Muscle of back (tissue), 3 donors: ENCODE measurements at regions not wholly inside any gene's neighbourhood (a gene's known extent, or its start where the extent isn't known, plus 50 kb on each side); places are given as distances from the start of the nearest gene placed in this dataset.
A peak's percentile ranks its signal among the peaks of the same experiment; 100 is the strongest.

Experiments used
- DNase-seq, 3 donors: peaks; one replicate each; pipeline versions ENCODE4 v3.0.0 to v3.0.0-alpha.2; 2013

DNA sequence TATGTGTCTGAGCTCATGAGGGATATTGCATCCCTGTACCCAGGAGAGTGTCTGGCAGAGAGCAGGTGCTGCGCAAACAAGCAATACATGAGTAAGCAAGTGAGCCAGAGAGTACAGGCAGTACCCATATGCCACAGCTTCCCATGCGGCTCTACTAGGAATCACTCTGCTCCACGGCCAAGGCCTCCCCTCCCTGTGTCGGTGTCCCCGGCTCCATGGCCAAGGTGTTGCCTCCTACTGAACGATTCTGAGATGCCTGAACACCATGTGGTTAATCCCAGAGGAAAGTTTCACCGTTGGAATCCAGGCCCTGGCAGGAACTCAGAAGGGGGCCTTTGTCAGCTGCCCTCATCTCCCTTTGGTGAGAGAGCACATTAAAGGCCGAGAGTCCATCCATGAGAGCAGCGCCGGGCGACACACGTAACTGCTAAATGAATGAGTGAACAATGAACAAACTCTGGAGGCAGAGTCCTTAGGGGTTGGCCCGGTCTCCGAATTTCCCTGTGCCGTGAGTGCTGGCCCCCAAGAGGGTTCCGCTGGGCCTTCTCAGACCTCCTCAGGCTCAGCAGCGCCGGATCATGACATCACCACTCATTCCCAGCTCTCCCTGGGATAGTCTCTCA lies 136.0 kb upstream of the FAM20C start:
- no peak for DNase-seq

DNA sequence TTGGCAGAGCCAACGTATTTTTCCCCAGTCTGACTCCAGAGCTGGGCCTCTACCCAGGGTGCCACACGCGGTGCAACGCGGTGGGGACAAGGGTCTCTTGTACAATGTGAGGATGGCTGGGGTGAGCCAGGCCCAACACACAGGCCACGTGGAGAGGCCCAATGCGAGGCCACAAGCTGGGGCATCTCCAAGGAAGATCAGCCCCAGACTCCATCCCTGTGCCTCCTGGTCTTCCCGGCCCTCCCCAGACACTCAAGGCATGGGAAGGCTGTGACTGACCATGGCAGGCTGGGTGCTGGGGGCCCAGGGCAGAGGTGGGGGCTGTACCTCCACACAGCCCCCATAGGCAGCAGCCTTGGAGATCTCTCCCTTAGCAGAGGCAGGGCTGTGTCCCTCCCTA lies 135.3 kb upstream of the FAM20C start:
- no peak for DNase-seq

DNA sequence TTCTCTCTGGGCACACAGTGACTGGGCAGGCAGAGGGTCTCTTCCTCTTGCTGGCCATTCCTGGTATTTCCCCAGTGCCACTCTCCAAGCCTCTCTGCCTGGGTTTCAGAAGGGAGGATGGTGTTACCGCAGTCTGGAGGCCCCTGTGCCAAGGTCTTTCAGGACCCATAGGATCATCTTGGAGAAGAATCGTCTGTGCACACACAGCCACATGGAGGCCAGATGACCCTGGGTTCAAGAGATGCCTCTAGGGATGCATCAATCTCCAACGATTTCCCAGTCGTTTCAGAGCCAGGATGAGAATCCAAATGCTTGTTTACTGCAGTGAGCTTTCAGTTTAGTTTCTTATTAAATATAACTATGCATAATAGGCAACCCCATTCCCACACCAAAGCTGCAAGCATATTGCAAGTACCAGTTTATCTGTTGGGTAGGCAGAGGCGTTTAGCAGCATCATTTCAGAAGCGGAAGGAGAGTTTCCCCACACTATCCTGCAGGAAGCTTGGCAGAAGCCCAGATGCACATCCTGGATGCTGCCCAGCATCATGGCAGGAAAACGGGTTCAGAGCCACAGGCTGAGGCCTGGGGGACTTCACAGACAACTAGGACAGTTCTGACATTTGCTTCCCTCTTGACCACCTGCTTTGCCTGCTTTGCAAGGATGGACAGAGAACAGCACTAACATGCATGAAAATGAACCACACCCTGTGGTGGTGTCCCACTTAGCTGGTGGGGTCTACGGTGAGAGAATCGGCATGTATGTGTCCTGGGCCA lies 134.7 kb upstream of the FAM20C start:
- peak in 1 of 3 donors; percentile 30 for DNase-seq

DNA sequence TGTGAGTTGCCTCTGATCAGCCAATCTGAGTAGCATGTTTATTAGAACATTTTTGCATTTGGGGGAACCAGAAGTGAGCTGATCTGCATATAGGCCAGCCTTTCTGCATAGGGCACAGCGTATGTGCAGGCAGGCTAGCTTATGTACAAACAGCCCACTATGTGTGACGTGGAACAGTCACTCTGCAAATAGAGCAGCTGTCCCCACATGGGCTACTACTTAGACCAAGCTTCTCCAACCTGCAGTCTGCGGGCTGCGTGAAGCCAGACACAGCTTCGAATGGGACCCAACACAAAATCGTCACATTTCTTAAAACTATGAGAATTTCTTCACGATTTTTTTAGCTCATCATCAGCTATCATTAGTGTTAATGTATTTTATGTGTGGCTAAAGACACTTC lies 134.1 kb upstream of the FAM20C start:
- no peak for DNase-seq

DNA sequence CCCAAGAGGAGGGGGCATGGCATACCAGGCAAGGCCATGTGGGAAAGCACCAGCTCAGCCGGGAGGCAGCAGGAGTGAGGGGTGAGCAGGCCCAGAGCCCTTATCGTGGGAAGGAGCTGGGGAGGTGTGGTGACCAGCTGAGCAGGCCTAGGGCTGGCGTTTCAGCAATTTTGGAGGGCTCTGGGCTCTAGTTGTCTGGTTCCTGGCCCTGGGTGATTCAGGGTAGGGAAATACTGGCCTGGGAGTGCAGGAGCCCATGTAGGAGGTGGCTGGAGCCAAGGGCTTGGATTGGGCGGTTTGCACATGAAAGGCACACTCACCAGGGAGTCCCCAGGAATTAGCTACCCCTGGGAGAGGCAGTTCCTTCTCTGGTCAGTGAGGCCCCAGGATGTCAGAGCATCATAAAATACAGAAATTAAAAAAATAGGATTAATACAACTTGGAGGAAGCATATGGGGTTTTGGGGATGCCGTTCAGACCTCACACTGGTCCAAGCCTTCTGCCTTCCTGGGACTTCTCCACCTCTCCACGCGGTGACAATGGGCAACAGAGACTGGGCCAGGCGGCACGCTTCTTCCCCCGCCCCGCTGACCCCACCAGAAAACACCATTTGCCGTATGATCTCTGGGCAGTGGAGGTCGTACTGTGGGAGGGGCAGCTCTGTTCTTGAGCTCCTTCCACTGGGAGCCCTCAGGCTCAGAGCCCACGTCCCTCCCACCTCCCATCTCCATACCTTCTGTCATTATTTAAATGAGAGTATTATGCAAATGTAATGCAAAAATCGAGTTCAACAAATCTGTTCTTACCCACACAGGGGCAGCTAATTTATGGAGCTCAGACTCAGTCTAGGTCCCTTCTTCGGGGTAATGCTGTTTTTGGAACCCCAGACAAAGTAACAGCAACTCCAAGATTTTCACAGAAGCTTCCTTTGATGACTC lies 133.0 kb upstream of the FAM20C start:
- no peak for DNase-seq

DNA sequence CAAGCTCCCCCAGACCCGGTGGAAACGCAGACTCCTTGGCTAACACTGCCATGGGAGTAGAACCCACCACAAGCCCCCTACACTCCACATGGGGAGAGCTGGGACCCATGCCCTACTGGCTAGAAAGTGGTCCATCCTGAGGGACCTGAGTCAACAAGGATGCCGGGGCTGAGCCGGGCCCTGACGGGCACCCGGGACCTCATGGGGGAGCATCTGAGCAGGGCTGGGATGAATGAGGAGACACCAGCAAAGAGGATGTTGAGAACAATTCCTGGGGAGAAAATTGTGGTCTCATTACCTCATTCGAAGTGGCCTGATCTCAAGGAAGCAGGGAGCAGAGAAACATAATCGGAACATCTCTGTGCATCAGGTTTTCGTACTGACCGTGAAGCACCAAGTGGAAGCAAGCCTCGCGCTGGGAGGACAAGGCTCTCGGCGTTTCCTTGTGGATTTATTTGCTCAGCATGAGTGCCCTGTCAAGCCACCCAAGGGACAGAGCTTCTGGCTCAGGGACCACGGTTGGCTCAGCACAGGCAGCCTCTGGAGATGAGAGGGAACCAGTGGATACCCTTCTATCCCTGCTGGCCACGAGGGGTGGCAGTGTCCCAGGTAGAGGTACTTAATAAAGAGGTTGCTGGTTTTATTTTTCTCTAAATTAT lies 132.2 kb upstream of the FAM20C start:
- no peak for DNase-seq

DNA sequence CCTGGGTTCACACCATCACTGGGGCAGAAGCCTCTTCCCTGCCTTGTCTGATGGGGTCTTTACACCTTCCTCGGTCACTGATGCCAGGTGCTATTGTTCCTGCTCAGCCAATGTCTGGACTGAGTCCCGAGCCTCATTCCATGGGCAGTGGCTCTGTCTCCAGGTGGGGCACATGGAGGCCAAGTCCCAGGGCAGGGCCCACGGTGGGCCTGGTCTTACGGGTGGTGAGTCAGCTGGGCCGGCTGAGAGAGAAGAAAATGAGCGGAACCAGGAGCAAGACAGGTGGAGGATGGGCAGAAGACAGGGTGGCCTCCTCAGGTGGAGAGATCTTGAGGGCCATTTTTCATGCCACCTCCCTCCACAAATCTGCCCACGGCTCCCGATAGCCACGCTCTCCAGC lies 131.7 kb upstream of the FAM20C start:
- DNase-seq, result no peak

DNA sequence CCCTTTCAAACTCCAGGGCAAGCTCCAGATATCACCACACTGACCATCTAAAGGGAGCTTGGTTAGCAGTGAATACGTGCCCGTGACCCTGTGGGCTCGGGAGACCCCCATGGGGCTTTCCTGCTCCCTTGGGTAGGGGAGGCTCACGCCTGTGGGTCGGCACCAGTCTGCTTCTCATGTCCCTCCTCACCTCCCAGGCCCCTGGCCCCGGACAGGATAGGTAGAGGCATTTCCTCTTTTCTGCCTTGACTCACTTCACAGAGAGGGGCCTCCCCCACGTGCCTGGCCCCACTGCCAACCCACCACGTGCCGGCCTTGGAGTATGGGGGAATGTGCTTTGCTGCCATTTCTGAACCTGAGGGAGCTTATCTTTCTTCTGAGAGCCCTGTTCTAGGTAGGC lies 131.3 kb upstream of the FAM20C start:
- DNase-seq, result no peak

DNA sequence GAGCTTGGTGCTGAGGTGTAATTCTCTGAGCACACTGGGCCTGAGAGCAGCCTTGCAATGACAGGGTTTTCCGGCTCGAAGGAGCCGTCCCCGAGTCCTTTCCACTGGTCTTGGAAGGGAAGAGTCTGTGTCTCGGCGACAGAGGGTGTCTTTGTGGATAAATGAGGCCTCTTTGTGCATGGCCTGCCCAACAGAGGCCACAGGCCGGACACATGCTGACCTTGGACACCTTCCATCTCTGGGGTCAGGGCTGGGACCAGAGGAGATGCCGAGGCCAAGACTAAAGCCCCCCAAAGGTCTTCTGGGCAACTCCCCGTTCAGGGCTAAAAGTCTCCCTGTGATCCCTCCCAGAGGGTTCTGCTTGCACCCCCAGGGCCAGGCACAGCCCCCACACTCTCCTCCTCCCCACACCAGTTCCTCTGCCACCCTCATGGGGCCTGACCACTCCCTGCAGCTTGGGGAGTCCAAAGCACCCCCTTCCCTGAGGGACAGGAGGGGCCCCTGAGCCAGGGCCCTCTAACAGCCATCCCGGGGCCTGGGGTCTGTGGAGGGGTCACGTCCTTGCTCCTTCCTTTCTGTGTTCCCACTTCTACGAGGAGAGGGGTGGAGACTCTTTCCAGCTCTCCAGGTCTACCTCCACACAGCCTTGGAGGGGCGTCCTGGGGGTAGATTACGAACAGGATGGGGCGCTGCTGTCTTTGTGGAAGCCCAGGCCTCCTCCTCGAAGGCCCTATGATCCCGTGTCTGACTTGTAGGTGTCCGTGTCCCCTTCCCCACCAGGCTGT lies 130.6 kb upstream of the FAM20C start:
- no peak for DNase-seq

DNA sequence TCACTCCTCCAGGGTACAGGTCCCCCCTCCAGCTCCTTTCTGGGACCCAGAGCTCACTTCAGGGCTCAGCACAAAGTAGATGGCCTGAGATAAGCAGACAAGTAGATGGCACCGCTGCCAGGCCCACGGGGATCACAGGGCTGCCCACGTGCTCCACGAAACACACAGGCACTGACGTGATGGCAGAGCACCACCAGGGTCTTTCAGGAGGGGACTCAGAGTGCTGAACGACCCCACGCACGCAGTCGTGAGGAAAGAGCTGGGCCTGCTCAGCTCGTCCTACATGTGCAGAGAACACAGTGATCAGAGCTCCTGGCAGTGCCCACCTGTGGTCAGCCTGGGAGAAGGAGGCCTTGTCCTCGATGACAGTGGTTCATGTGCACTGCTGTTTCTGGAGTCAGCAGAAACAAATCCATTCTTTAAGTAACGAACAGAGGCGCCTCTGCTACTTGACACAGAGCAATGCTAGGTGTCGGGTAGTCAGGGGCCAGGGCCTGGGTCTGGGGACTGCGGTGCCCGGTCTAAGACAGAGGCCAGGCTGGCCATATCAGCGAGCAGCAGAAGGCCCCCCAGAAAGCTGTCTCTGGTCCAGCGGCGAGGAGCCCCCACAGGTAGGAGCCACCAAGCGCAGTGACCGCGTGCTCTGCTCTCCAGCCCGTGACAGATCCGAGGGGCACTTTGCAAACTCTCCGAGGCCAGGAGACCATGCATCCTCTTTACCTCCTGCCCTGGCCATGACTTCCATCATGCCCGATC lies 129.8 kb upstream of the FAM20C start:
- DNase-seq, result no peak

DNA sequence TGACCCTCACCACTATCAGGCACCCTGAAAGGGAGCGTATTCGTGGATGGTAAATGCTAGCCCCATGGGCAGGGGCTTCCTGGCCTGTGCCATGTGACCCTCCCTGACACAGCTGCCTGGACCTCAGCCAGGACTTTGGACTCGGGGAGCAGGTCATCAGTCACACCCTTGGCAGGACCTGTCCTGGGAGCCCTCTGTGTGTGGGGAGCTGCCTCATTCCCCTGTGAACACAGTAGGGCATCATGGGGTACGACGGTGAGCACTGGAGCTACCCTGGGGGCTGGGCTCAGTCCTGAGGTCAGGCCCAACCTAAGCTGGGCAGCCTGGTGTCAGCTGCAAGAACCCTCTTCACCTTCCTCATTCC lies 129.3 kb upstream of the FAM20C start:
- no peak for DNase-seq

DNA sequence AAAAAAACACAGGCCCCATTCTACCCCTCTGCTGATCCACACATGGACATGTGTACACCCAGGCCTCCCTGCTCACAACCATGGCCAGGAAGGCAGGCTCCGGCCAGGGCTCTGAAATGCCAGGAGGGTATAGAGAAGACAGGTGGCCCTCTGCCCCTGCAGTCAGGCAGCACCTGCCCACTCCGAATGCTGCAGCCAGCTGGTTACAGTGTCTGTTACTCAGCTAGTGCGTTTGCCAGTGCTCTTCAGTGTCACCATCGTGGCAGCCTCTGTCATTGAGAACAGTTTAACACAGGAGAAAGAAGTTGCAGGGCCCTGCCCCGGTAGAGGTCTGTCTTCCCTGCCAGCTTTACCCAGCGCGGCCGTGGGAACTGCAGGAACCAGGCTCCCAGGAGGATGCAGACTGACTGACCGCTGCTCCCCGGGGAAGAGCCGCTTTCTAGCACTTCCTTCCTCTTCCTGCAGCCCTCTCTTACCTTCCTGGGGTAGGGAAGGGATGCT lies 128.8 kb upstream of the FAM20C start:
- DNase-seq, result no peak

DNA sequence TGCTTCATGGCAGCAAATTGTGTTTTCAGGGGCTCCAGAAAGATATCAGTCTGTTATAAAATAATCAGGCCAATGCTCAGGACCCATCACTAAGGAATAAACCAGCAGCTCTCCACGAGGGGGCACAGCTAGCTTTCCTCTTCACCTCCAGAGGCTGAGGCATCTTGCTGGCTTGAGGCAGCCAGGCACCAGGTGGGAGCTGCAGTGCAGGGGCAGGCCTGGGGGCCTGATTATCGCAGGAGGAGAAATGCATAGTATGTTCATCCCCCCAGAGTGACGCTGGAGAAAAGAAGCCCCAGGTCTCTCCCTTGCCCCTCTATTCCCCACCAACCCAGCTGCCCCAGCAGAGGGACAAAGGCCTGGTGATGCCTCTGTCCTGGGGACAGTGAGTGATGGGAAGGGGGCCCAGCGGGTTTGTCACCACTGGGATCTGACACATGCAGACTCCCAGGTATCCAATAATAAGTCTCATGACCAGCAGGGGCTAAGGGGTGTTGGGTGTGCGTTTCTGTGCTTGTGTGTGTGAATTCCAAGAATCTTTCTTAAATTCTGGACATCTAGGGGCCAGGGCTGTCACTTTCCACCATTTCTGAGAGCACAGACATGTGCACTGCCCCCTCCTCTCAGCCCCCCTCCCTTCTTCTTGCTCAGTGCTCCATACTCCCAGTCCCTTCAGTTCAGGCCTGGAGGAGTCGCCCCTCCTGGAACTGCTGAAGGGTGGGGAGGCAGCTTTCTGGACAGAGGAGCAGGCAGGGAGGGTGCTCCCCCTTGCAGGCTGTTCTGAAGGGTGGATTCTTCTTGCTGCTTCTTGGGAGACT lies 128.1 kb upstream of the FAM20C start:
- DNase-seq, result peak; percentile 63 to 85 (median 71)

DNA sequence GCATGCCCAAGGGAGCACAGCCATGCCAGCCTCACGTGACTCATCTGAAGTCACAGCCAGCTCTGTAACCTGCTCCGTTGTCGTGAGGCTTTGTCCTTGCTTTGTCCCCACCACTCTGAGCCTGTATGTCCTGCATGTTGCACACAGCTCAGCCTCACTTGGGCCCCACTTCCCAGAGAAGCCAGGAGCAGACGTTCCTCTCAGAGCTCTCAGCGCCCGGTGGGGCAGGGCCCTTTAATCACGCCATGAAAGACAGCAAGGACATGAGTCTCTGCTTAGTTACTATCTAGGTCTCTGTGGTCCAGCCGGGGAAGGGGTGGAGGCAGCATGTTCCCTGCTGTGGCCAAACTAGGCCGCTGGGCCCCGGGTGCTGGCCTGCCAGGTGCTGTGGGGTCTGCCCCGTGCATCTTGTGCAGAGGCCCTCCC lies 127.4 kb upstream of the FAM20C start:
- DNase-seq, result peak in 1 of 3 donors; percentile 44

DNA sequence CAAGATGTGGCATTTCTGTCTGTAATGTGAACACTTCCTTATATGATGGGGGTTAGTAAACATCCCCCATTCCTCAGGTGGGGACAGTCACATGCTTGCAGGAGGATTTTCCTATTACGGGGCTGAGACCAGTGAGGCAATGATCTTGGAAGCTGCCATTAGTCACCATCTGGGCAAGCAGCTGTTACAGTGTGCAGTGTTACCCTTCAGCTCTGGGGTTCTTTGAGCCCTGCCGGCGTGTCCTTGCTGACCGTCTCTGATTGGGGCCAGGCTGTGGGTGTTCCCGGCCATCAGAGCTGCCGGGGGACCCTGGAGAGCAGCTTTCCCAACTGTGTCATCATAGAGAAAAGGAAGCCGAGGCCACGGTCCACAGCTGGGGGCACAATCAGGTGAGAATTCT lies 126.8 kb upstream of the FAM20C start:
- peak in 1 of 3 donors; percentile 39 for DNase-seq

DNA sequence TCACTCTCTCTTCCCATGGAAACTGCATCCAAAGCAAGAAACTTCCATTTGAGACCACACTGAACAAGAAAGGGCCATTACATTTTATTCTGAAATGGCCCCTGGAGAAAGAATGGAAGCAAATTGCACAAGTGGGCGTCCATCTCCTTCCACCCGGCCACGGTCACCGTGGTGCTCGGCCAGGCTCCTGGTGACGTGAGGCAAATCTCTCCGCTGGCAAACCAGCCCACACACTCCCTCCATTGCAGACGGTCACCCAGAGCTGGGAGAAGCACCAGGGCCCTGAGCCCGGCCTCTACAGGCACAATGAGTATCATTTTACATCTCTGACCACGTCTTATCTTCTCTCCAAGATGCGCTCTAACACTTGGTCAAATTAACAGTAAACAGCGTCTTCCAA lies 126.1 kb upstream of the FAM20C start:
- no peak for DNase-seq

DNA sequence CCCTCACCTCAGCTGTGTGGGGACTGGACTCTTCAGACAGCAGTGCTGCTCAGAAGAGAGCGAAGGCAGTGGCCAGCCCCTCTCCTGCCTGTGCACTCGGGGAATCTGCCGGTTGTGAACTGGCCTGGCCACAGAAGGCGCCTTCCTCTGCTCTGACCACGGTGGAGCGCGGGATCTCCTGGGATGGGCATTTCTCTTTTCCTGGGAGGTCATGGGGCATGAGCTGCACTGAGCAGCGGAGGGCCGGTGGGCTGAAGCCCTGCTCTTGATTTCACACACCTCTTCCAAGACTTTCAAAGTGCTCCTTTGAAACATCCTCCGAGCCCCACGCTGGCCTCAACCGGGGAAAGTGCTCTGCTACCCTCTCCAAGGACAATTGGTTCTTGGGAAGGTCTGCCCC lies 125.6 kb upstream of the FAM20C start:
- no peak for DNase-seq

DNA sequence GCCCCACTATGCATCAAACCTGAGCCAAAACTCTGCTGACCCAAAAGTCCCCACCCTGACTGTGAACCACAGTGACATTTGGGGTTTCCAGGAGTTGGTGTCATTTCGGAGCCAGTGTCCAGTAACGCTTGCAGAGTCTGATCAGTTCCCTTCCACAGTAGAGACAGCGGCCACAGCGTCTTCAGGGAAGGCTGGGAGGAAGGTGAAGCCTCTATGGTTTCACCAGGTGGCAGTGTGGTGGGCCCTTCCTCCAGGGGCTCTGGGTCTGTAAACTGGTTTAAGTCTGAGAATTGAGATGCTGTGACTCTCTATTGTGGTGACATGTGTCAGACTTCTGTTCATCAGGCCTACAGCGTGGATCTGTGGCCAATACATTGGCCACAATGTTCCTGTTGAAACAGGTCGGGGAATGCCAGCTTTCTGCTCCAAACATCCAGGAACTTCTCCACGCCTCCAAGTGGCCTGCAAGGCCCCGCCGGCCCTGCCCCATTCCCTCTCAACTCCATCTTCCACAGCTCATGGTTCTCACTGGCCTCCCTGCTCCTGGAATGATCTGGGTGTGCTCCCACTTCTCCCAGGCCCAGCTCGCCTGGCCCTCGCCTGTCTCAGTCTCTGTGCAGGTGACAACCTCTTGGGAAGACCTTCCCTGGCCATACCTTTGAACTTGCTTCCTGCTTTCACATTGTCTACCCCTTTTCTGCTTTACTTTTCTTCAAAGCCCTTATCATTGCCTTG lies 124.5 kb upstream of the FAM20C start:
- no peak for DNase-seq

DNA sequence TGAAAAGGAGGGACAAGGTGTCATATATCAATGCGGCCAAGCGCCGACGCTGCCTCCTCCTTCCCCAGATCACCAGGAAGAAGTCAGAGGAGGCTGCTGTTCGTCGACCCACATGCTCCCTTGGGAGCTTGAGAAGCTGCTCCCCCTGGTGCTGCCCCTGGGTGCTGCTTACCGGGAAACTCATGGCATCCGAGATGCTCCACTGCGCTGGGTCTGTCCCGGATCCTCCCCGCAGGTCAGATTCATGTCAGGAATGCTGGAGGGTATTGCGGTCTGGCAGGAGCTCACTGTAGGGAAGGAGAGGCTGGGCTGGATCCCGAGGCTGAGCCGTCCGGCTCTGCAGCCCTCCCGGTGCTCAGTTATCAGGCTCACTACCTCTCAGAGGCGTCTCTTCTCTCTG lies 123.7 kb upstream of the FAM20C start:
- DNase-seq, result no peak
